D721Med (cell line): ENCODE measurements at regions not wholly inside any gene's neighbourhood (a gene's known extent, or its start where the extent isn't known, plus 50 kb on each side); places are given as distances from the start of the nearest gene placed in this dataset.

Source experiments
- DNase-seq: peaks from one replicate; pipeline ENCODE4 v3.0.0; 2011; ENCODE audit warnings: low spot score; ENCODE audit not compliant: insufficient read length
- FAIRE-seq: peaks from 2 replicates; lab custom pipeline; 2011; peaks lifted over from hg19 to GRCh38; lab: Jason Lieb, UNC
- TF ChIP-seq, protein P1 (sequence below): IDR thresholded peaks from 2 replicates; pipeline ENCODE4 v1.5.1; 2012; ENCODE audit warnings: mild to moderate bottlenecking, control low read depth; ENCODE audit not compliant: insufficient read depth; ENCODE audit errors: missing control alignments

DNA sequence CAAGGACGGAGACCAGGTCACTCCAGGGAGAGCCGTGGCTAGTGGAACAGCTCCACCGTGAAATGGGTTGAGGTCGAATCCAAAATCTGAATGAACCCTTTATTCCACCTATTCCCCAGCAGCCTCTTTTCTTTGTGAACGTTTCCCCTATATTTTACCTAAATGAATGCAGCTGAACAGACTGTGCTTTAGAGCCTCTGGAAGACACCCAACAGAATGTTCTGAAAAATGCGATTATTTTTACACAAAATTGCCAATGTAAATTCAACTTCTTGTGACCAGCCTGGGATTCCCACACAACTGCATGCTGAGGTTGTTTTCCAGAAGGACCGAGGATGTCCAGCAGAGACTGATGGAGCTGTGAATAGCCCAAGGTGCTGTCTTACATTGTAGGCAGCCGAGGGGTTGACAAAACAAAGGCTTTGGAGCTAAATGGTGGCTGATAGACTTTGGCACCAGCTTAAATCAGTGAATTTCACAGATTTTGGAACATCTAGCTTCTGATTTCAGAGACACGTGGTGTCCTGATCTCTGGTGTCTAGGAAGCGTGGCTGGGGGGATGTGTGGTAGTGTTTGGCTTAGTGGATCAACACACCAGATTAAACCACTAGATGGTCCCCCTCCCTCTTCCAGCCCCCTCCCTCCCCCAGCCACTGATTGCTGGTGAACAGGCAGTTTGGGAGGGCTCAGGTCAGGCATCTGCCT, 150.4 kb downstream of the ZNF664 start:
- TF ChIP-seq, protein P1, sequence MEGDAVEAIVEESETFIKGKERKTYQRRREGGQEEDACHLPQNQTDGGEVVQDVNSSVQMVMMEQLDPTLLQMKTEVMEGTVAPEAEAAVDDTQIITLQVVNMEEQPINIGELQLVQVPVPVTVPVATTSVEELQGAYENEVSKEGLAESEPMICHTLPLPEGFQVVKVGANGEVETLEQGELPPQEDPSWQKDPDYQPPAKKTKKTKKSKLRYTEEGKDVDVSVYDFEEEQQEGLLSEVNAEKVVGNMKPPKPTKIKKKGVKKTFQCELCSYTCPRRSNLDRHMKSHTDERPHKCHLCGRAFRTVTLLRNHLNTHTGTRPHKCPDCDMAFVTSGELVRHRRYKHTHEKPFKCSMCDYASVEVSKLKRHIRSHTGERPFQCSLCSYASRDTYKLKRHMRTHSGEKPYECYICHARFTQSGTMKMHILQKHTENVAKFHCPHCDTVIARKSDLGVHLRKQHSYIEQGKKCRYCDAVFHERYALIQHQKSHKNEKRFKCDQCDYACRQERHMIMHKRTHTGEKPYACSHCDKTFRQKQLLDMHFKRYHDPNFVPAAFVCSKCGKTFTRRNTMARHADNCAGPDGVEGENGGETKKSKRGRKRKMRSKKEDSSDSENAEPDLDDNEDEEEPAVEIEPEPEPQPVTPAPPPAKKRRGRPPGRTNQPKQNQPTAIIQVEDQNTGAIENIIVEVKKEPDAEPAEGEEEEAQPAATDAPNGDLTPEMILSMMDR, result no peak
- FAIRE-seq (no peak), DNase-seq (no peak)

DNA sequence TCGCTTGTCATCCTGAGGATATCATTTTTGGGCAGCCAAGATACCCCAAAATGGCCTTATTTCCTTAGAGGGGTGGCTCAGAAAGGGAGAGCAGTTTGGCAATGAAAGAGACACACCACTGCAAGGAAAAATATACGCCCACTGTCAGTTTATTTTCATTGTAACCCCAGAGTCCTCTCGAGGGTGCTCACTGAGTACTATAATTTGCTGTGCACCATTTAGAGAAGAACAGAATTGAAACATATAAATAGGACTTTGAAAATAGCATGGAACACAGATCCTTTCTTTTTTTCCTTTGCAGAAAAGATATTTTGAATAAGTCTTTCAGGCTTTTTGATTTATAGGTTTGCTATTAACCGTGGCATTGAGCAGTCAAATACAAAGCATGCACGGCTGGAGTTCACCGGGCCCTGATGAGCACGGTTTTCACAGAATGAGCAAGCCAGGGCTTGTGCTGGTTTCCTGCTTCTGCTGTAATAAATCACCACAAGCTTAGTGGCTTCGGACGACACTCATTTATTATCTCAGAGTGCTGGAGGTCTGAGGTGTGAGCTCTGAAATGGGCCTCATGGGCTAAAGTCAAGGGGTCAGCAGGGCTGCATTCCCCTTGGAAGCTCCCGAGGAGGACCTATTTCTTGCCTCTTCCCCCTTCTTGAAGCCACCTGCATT, 152.3 kb downstream of the ZNF664 start:
- no peak for DNase-seq
- TF ChIP-seq, protein P1, result no peak
- FAIRE-seq, result no peak

DNA sequence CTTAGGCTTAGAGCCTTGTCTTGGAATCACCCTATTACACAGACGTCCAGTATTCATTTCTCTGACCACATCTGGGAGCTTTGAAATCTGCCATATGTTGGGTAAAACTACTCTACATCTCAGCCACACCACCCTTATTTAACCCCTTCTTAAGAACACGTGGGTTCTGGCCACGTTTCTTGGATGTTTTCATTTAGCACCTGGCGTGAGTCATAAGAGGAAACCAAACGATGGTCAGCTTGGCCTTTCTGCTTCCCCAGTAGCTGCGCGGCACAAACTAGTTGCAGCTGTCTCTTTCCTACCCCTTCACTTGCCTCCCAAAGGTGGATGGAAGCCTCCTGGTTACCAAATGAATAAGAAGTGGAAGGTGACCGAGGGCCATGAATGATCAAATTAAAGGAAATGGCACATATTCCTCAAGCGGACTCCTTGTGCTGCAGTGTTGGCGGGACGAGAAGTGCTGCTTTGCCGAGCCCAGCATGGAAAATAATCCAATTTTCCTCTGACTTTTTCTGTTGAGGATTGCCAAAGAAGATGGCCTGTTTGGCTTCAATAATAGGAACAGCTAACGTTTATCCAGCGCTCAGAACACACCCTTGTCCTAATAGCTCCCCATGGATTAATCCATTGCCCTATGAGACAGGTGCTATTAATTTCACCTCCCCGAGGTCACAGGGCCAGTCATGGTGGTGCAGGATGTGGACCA, 154.1 kb downstream of the ZNF664 start:
- FAIRE-seq, result no peak
- TF ChIP-seq, protein P1, result no peak
- no peak for DNase-seq

GRCh38 chr12:124129132-124129531, 156.1 kb downstream of the ZNF664 start:
- FAIRE-seq (no peak), DNase-seq (no peak)
- TF ChIP-seq, protein P1, result no peak

- DNase-seq (no peak), FAIRE-seq (no peak)
- TF ChIP-seq, protein P1, result no peak
Observed at GRCh38 chr12:124130691-124131591, 157.9 kb downstream of the ZNF664 start.

GRCh38 chr12:124131659-124132058, 158.6 kb downstream of the ZNF664 start:
- TF ChIP-seq, protein P1, result no peak
- no peak for DNase-seq
- no peak for FAIRE-seq
